ENCODE measurements at regions not wholly inside any gene's neighbourhood (a gene's known extent, or its start where the extent isn't known, plus 50 kb on each side); places are given as distances from the start of the nearest gene placed in this dataset.
A peak's percentile ranks its signal among the peaks of the same experiment; 100 is the strongest.
"Not testable (repeated sequence)": the region's sequence is repeated elsewhere in the genome, so short reads cannot be mapped to it uniquely, and the experiment has no call there.

DNA sequence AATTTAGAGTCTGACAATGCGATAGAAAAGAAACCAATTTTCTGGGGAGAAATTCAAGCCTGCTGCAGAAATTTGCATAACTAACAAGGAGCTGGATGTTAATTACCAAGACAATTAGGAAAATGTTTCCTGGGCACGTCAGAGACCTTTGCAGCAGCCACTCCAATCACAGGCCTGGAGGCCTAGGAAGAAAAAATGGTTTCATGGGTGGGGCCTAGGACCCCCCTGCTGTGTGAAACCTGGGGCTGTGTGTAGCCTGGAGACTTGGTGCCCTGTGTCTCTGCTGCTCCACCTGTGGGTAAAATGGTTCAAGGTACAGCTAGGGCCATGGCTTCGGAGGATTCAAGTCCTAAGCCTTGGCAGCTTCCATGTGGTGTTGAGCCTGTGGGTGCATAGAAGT, 837.9 kb downstream of the OTOL1 start:
- DNase-seq: no peak

DNA sequence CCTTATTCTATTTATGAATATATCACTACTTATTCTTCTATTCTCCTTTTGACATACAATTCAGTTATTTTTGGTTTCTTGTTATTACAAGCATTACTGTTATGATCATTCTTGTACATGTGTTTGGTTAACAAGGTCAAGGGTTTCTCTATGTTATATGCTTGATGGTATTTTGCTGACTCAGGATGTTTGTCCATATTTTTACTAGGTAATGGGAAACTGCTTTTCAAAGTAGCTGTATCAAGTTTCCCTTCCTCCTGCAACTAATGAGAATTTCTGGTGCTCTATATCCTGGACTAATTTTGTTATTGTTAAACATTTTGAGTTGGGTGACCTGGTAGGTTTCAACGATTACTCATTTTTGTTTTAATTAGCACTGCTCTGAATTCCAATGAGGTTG, 841.0 kb downstream of the OTOL1 start:
- DNase-seq: no peak

DNA sequence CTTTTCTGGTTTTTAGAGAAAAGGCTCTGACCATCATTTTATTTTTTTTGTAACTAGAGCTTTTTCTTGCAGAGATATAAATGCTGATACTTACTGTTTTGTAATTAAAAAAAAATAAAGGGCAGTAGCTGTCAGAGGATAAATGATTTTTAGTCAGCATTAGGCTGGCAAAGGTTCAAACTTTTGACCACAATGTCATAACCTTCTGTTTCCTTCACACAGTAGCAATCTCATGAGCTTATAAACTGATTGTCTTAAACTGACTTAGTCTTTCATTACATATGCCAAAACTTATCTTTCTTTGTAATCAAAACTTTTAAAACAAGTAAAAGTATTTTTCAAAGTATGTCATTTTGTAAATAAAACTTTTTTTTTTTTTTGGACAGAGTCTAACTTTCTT, 841.9 kb downstream of the OTOL1 start:
- no peak for DNase-seq

DNA sequence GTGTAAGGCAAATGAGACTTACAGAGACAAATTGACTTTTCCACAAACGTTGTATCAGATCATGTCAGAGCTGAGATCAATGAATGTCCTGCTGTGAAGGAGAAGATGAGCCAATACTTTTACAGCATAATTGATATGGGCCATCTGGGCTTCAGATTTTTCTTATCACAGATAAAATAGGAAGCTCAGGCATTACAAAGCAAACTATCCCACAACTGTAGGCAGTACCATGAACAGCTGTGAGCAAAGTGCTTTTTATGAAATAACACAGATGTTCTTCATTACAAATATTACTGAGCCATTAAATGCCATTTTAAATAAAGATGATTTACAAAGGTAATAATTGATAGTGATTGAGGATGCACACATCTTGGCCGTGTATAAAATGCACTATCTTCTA, 852.3 kb downstream of the OTOL1 start:
- DNase-seq: peak; percentile 28

DNA sequence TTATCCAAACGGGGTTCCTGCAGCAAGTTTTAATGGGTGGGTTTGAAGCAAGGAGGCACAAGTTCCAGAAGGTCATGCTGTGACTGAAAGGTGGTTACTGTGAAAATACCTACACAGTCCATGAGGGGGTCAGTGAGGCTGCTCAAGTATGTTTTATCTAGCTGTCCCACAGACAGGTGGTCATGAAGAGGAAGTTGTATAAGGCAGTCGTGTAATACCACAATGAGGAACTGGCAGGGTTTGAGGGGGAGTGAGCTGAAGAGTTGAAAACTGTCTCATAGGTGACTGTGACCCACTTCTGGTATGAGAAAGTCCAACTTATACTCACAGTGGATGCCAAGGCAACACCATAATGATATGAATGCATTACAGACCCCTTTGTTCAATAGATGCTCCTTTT, 856.8 kb downstream of the OTOL1 start:
- no peak for DNase-seq

DNA sequence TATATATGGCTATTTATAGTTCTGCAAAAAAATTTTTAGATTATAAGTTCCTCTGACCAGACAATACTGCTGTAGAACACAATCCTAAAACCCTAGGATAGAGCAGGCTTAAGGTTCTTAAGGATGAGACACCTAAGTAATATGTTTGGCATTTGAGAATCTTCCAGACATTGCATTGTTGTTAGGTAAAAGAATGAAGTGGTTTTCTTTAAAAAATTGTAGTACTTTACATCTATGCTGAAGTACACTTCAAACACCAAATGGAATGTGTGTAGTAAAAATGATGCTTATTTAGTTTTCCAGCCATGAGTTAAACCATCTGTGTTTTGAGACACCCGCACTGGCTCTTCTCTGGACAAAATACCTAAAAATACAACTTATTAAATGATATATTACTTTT, 857.7 kb downstream of the OTOL1 start:
- DNase-seq: no peak

DNA sequence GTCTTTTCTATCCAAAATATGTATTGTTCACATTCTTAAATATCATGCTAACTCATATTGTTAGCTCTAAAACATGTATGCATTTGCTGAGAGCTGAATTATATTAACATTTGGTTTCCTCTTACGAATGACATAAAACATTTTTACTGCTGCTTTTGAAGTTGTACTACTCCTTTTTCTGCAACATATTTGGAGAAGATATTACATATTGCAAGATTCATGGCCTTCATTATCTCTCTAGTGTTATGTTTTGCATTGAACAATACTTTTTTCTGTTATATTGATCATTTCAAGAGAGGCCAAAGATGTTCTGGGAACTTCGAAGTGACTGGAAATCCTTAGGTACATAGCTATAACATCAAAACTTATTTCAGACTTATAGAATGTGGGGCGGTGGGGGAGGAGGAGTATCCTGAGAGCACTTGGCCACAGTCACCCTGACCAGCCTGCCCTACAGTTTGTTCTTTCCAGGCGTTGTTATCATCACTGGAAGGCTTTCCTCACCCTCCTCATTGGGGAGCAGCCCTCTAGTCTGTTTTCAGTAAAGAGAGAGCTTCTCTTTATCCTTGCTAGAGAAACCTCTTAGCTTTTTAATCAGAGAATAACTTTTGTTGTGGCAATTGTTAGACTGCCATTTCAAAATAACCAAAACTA, 868.6 kb downstream of the OTOL1 start:
- no peak for DNase-seq

DNA sequence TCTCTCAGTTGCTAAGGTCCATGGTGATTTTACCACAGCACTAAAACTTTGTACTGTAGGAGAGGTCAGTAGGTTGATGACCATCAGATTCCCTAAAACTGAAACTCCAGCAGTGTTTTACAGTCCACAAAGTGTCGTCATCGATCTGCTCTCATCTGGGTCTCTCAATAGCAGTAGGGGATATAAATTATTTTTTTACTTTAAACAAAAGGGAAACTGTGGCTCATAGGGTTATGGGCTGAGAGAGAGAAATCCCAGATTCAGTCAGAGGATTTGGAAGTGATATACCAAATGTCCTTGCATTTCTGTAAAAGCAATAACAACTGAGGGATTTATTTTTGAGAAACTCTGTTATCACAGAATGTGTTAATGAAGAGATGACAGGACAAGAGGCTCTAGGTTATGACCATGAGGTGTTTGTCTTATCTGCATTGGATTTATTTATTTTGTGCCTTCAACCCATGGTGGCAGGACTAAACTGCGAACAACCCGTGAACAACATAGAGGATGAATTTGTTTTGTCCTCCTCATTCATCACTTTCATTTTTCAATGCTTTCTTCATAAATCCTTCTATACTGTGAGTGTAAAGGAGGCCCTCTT, 869.7 kb downstream of the OTOL1 start:
- no peak for DNase-seq

DNA sequence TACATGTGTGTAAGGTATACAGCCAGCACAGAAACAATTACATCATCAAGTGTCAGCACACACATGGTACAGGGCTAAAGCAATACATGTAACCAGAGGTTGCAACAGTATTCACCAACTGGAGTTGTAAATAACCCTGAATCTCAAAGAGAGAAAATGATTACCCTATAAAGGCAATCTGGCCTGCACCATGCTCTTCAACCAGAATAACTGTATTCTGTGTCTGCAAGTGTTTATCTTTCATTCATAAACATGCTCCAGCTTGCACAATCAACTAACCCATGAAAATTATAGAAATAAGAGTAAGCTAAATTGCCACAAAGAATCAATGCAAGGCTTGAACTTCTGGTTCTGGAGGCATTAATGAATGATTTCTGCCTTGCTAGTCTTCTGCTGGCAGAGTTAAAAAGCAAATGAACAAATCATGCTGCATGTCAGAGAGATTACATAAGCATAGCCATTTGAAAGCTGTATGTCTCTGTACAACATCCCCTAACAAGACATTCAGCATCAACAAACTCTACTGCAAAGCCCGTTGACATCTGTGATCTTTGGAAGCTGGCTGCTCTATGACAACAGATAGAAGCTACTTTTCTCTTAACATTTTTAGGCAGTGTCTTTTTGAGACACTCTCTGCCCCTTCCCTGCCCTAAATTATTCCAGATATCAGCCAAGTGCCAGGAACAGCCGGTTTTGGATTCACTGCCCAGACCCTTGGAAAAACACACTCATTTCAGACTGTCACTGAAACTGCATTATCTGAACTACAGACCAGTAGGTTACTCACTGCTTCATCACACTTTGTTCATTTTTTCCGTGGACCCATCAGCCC, 871.0 kb downstream of the OTOL1 start:
- DNase-seq: no peak

DNA sequence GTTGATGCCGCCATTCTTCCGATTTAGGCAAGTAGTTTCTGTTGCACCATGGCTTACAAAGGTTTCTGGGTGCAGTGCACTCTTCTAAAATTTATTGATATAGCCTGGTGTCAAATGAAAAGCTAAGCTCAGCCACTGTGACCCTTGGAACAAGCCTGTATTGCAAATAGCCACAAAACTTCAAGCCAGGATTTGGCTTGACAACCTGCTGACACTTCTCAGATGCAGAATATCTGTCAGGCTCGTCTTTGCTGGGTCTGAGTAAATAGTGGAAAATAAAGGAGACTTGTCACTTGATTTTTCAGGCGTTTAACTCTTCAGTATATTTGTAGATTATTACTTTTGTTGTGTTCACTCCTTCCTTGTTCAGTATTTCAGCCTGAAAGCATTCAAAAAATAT, 871.8 kb downstream of the OTOL1 start:
- no peak for DNase-seq

DNA sequence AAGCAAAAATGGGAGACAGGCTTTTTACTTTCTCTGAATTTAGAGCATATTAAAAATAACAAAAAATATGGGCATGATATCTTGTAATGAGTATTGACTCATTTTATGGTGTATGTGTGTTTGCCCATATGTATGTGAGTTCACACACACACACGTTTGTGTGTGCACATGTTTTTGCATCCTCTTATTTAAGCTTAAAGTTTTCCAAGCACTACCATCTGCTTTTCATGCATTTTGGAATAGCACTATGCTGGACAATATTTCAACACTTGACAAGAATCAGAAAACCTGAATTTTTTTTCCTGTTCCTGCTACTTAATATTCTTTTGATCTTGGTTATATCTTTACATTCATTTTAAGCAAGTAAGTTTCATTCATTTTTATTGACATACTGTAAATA, 872.7 kb downstream of the OTOL1 start:
- no peak for DNase-seq

DNA sequence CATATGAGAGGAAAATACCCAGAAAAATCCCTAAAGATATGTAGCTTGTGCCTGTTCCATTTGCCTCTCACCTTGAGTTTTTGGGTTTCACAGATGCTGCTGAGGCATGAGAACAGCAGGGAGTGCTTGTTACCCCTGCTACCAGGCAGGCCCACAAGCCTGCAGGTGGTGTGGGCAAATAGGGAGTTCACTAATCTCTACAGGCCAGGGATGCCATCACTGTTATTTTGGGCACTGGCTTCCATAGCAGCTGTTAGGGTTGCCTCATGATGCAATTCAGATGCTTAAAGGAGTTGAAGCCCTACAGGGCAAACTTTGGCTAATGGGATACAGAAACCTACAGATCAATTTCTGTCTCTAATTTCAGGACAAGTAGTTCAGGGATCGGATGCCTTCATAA, 873.5 kb downstream of the OTOL1 start:
- DNase-seq: no peak

DNA sequence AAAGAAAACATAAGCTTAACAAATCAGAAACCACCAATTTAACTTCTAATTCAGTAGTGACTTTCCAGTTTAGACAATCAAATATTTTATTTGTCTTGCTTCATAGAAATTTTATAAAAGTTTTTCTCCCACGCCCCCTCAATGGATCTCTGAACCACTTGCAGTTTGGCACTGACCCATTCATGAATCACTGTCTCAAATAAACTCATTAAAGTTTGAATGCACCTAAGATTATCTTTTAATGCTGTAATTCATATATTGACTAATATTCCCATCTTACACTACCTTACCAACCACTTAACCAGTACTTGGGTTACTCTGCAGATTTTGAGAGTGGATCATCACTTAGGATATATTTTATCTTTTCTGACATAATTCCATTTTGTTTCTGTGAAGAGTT, 880.2 kb downstream of the OTOL1 start:
- DNase-seq: no peak

DNA sequence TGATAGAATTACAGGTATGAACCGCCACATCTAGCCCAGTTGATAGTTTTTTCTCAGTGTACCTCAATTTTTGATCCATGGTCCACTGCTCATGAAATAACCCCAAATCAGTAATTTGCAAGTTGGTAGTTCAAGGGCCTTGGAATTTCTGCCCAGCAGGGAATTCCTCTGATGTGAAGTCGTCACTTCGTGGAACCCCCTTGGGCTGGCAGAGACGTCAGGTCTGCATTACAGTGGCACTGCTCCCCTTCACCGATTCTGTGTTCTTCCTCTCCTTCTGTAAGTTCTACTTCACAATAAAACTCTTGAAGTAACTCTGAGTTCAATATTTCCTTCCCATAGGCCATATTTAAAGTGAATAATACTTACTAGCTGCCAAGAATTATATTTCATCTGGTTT, 881.0 kb downstream of the OTOL1 start:
- no peak for DNase-seq

DNA sequence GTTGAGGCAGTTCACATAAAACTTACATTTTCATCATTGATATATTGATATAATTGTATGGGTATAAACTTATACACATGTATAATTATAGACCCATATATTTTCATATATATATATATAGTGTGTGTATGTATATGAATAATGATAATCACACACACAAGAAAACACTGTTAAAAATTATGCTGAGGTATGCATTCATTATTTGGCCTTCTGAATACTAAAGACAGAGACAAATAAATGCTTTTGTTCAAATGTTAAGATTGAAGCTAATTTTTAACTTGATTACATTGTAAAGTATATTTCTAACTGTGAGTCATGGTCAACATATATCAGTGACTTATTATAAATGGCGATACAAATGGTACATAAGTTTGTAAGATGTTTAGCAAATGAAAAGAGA, 888.8 kb downstream of the OTOL1 start:
- no peak for DNase-seq

DNA sequence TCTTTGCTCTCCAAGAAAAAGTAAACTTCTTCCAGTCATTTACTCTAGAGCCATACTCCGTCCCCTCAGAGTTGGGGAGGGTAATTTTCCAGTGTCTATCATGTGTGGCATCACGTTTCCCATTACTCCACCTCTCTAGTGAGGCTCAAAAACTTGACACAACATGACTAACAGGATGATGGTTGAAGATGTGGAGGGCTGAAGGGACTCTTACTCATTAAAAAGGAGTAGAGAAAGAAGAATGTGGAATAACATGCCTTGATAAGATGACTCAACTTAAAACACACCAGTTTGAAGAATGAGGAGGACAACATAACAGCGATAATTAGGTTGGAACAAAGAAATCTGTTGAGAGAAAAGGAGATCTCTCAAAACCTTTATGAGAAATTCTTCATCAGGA, 894.3 kb downstream of the OTOL1 start:
- DNase-seq: no peak

DNA sequence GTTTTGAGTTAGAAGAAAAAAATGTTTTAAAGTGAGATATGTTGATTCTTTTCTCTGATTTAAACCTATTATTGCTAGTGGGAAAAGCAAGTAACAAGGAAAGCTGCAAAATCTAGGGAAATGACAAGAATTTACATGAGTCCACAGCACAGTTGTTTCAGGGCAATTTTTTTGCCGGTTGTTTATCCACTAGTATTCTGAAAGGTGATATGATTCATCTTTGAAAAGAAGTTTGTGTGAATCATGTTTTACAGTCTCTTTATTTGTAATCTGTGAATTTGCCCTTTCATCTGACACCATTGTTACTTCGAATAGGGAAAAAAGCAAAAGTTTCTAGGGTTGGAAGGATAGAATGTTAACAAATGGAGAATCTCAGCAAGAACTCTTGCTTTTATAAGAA, 894.7 kb downstream of the OTOL1 start:
- DNase-seq: no peak

DNA sequence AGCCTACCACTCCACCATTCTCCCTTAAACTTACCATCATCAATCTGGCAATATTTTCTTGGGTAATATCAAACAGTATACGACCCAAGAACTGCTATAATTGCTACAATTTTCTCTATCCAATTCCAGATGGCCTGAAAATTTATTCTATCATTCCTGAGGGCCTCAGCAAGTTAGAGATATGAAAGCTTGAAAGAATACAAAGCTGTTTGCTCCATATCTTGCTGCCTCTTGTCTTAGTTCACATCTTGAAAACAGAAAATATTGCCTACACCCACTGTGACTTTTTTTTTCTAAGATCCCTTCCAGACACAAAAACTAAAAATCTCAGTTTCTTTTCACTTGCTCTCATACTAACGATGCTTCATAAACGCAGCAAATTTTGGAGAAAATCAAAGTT, 898.9 kb downstream of the OTOL1 start:
- DNase-seq: no peak

DNA sequence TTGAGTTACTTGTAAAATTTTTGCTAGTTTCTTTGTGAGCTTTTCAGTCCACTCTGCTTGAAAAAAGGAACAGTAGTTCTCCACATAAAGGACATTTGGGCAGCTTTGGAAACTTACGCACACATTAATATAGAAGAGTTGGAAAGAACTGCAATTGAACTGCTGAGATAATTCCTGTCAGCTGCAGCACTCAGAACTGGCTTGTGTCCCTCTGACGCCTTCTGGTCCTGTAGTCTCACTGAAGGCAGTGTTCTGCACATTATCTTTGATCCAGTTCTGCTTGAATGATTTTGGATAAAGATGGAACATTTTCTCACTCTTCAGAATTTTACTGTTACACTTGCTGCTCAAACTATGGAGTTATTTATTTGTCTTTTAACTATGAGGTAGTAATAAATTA, 901.9 kb downstream of the OTOL1 start:
- DNase-seq: no peak

DNA sequence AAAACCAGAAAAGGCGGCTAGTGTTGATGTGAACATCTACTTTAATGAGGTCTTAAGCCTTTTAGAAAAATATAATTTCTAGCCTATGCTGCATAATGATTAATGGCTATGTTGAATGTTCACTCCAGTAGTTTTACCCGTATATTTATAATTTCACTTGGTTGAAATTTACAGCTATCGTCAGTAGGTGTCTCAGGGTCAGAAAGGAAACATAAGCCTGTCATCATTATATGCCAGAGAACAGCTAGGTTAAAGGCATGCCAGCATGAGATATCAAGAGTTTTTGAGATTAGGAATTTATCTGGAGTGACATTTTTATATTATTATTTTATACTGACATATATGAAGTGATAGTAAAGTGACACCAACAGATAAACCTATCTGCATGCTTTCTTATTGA, 904.1 kb downstream of the OTOL1 start:
- no peak for DNase-seq

DNA sequence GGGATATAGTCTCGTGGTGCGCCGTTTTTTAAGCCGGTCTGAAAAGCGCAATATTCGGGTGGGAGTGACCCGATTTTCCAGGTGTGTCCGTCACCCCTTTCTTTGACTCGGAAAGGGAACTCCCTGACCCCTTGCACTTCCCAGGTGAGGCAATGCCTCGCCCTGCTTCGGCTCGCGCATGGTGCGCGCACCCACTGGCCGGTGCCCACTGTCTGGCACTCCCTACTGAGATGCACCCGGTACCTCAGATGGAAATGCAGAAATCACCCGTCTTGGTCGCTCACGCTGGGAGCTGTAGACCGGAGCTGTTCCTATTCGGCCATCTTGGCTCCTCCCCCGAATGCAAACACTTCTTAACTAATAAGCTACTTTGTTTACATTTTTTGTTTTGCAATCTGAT, 914.9 kb downstream of the OTOL1 start:
- not testable (repeated sequence) for DNase-seq

DNA sequence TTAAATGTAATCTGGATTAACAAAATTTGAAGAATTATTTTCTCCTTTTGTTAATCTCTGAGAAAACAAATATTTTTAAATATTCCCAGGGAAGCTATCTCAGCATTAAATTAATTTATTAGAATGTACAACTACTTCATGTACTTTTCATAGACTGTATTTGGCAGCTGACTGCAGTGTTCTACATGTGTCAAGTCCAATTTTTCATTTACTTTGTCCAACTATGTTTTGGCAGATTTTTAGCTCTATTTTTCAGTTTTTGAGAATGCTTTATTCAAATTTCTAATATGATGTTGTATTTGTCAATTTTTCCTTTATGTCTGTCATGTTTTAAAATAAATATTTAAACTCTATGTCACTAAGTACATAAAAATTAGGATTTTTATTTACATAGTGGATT, 925.1 kb downstream of the OTOL1 start:
- no peak for DNase-seq

DNA sequence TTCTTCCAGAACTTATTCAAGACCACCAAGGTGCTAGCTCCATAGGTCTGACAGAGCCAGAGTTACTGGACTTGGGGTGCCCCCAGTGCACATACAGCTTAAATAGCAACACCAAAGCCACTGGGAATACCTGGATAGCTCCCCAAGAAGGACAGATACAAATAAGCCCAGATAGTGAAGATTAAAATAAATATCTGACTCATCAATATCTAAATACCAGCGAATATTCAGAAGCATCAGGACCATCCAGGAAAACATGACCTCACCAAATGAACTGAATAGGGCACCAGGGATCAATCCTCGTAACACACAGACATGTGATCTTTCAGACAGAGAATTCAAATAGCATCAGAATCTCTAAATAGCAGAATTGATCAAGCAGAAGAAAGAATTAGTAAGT, 931.6 kb downstream of the OTOL1 start:
- DNase-seq: no peak

DNA sequence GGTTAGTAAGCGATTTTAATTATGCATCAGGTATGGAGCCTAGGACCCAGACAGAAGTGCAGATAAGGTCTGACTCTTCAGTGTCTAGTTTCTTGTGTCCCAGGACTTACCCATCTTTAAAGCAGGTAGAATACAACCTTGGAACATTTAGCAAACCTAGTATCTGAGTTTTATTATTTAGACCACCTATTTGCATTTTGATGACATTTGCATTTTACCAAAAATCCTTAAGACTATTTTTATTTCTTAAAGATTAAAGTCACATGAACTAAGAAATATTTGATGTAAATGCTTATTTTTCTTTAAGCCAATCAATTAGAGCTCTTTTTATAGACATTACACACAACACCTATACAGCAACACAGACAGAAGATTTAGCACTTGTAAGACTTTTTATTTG, 939.1 kb downstream of the OTOL1 start:
- no peak for DNase-seq
